Embryonic facial prominence (tissue), 1 donor: ENCODE measurements at regions not wholly inside any gene's neighbourhood (a gene's known extent, or its start where the extent isn't known, plus 50 kb on each side); places are given as distances from the start of the nearest gene placed in this dataset.

Source experiments
- DNase-seq: peaks from one replicate; pipeline ENCODE4 v3.0.0-alpha.2; 2016; ENCODE audit errors: extremely low spot score

GRCh38 chr3:194995334-194995733 lies 275.6 kb downstream of the XXYLT1 start:
- no peak for DNase-seq

DNA sequence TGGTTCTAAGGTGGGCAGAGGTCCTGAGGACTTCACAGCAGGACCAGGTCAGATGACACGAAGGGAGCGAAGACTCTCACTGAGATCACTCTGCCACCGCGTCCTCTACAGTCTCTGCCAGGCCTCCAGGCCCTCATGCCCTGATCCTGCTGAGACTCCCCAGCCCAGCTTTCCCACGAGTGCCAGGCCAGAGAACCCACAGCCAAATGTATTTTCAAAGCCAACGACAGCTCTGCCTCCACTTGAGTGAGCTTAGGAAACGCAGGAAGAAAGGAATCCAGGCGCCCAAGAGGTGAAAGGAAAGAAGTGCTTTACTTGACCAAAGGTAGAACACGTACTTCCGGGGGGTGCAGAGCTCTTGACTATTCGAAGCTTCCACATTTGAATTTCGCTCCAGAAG lies 275.0 kb downstream of the XXYLT1 start:
- DNase-seq: no peak

GRCh38 chr3:194996746-194997145 lies 274.2 kb downstream of the XXYLT1 start:
- DNase-seq: no peak

- DNase-seq: no peak
Measured at GRCh38 chr3:194998417-194998816, 272.5 kb downstream of the XXYLT1 start.

- DNase-seq: no peak
Measured at GRCh38 chr3:194998948-194999347, 272.0 kb downstream of the XXYLT1 start.

DNA sequence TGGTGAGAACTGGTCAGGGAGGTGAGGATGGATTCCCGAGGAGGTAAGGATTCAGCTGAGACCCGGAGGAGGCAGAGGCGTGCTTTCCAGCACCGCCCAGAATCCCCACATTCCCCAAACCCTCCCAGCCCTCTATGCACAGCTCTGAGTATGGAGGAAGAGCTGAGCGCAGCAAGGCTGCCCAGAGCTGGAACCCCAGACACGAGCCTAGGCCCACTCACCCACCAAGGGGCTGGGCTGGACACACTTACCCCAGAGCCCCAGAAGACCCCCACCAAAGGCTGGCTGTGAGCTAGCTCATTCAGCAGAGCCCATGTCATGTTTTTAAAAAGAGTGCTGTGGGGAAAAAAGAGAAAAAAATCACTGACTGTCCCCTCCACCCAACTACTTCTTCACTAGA lies 271.5 kb downstream of the XXYLT1 start:
- DNase-seq: no peak

GRCh38 chr3:195001261-195001660 lies 269.7 kb downstream of the XXYLT1 start:
- no peak for DNase-seq

- no peak for DNase-seq
Measured at GRCh38 chr3:195001961-195002861, 268.7 kb downstream of the XXYLT1 start.

- peak; percentile 73 for DNase-seq
Measured at GRCh38 chr3:195003006-195003892, 267.7 kb downstream of the XXYLT1 start.

GRCh38 chr3:195003893-195004289 lies 267.1 kb downstream of the XXYLT1 start:
- no peak for DNase-seq

DNA sequence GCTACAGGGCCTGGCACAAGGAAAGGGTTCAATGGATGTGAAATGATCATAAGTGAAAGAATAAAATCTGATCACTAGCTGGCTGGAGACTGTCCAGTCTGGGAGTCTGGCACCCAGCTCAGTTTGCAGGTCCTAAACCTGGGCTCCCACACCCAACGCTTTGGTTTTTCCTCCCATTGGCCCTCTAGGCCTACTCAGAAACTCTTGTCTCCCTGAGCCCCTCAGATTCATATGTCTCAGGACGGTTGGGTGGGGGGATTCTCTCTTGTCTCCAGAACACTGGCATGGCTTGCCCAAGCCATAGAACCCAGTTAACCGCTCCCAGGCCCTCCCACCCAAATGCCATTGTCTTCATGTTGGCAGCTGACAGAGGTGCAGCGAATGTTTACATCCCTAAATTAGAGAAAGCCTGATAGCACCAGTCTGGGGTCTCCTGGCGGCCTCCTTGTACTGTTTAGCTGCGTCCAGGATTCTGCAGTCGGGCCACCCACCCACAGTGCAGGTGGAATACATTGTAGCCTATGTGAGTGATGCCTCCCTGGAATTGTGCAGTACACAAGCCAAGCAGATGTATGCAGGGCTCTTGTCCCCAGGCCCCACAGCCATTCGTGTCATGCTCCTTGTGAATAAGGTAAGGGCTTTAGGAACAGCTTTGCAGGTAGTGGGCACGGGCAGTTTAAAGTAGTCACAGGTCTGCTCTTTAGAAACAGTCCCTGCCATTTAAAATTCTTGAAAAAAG lies 266.3 kb downstream of the XXYLT1 start:
- no peak for DNase-seq

- no peak for DNase-seq
Measured at GRCh38 chr3:195005251-195005620, 265.7 kb downstream of the XXYLT1 start.

DNA sequence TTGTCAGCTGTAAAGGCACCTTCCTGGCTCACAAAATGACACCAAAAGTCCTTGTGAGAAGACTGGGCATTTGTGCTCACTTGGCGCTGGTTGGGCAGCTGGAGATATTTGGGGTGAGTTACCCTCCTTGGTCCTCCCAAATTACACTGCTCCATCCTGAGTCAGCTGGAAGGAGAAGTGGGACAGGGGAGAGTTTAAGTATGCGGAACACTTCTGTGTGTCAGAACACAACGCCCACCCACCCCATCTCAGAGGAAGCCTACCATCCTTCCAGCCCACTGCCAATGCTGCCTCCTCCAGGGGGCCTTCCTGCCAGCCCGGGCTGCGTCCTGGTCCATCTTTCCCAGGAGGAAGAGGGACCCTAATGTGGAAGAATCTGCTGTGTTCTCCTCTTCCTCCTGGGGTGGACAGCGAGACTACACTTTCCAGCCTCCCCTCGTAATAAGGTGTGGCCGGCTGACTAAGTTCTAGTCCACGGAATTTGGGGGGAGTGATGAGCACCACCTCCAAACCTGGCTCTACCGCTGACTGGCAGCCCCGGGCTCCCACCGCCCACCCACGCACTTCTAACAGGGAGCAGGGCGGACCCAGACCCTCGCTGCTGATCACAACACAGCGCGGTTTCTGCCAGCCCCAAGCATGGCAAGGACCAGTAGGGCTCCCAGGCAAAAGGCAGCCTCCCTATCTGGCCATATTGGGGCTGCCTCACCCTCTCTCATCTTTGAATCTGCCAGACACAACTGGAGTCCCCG lies 265.0 kb downstream of the XXYLT1 start:
- no peak for DNase-seq

DNA sequence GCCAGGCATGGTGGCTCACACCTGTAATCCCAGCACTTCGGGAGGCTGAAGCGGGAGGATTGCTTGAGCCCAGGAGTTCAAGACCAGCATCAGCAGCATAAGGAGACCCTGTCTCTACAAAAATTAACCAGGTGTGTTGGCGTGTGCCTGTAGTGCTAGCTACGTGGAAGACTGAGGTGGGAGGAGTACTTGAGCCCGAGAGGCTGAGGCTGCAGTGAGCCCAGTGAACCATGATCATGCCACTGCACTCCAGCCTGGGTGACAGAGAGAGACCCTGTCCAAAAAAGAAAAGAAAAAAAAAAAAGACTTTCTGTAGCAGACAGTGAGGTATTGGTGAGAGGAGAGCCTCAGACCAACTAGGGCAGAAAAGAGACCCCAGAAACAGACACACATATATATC lies 263.8 kb downstream of the XXYLT1 start:
- DNase-seq: no peak

- DNase-seq: no peak
Measured at GRCh38 chr3:195007766-195008165, 263.2 kb downstream of the XXYLT1 start.

DNA sequence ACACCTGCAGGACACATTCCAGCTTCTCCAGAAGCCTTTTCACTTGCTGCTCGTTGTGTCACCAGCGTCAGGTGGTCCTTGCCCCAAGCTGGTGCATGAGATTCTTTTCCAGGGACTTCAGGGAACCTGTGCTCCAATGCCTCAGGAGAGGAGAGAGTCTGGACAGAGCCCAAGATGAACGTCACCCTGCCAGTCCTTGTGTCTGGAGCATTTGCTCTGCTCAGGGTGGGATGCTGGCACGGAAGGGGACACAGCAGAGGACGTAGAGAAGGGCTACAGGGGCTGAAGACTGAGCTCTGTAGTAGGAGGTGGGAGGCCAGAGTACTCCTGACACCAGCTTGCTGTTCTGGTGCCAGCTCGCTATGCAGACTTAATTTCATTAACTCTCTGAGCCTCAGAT lies 262.1 kb downstream of the XXYLT1 start:
- no peak for DNase-seq

DNA sequence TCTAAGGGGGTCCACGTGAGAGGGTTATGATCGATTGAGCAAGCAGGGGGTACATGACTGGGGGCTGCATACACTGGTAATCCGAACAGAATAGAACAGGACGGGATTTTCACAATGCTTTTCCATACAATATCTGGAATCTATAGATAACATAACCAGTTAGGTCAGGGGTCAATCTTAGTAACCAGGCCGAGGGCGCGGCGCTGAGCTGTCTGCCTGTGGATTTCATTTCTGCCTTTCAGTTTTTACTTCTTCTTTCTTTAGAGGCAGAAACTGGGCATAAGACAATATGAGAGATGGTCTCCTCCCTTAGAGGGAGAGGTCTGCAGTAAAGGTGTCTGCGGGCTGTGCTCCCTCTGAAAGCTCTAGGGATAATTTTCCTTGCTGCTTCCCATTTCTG lies 261.3 kb downstream of the XXYLT1 start:
- DNase-seq: no peak

- DNase-seq: no peak
Measured at GRCh38 chr3:195010551-195011100, 260.3 kb downstream of the XXYLT1 start.

DNA sequence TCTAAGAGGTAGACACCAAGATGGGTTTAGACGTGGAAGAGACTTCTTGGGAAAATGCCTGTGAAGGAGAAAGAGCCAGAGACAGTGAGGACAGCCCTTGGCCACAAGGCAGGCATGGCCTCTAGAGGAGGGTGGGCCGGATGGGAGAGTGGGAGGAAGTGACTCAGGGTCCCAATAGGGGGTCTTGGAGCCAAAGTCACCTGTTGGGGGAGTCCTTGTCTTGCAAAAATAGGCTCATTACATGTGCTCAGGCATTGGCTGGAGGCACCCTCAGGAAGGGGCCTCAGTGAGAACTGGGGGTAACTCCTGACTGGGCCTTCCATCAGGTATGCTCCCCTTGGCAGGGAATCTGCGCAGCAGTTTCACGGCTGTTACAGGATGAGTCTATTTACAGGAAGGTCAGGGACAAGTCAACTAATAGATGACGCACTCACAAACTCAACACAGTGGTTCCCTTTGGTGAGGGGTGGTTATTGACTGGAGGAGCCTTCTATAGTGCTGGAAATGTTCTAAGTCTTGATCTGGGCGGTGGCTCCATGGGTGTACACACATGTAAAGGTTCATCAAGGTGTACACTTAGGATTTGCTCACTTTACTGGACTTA lies 259.6 kb downstream of the XXYLT1 start:
- DNase-seq: no peak

DNA sequence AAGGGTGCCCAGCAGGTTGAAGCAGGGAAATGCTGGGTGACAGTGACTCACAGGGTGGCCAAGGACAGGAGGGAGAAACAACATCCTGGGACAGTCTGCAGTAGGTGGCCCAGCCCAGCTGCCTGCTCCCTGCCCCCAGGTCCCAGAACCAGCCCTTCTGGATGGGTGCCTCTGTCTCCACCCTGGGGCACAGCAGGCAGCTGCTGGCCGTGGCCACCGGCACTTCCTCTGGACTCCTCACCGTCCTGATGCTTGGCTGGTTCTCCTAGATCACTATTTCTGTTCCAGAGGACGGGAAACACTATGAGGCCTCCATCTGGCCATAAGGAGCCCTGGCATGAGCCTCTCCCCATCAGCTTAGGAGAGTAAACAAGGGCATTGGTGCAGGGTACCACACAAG lies 258.9 kb downstream of the XXYLT1 start:
- DNase-seq: no peak

DNA sequence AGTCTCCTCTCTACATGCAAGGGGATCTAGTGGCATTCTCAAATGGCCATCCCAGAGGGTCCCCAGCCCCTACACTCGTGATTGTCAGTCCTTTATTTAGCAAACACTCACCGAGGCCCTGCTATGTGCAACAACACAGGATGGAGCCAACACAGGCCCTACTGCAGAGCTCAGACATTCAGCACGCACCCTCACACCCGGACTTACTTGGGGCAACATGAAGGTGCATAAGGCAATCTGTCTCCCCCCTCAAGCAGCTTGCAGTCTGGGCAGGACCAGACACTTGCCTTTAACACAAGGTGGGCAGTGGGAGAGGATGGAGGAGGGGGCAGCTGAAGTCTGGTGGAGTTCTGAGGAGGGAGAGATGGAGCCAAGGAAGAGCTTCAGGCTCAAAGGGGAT lies 258.4 kb downstream of the XXYLT1 start:
- no peak for DNase-seq
